ENCODE measurements at regions not wholly inside any gene's neighbourhood (a gene's known extent, or its start where the extent isn't known, plus 50 kb on each side); places are given as distances from the start of the nearest gene placed in this dataset.
A peak's percentile ranks its signal among the peaks of the same experiment; 100 is the strongest.

DNA sequence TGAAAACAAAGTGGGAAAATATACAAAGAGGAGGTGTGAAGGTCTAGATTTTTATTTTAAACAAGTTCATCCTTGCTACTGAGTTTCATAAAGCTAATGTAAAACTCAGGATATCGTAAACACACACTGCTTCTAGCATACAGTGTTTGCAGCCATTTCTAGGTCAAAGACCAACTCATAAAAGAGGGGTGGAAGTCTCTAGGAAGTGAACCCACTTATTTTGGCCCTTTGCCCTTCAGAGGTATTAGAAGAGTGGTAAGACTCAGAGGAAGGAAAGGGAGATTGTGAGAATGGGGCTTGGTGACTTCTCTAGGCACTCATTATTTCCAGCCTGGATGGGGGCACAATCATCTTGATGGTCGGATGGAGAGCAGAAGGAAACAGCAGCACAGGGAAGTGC, 91.2 kb downstream of the TNFSF18 start:
- TF ChIP-seq, protein P1, sequence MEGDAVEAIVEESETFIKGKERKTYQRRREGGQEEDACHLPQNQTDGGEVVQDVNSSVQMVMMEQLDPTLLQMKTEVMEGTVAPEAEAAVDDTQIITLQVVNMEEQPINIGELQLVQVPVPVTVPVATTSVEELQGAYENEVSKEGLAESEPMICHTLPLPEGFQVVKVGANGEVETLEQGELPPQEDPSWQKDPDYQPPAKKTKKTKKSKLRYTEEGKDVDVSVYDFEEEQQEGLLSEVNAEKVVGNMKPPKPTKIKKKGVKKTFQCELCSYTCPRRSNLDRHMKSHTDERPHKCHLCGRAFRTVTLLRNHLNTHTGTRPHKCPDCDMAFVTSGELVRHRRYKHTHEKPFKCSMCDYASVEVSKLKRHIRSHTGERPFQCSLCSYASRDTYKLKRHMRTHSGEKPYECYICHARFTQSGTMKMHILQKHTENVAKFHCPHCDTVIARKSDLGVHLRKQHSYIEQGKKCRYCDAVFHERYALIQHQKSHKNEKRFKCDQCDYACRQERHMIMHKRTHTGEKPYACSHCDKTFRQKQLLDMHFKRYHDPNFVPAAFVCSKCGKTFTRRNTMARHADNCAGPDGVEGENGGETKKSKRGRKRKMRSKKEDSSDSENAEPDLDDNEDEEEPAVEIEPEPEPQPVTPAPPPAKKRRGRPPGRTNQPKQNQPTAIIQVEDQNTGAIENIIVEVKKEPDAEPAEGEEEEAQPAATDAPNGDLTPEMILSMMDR (conservative IDR thresholded peaks at IDR 0.05), result no peak
- Mint-ChIP-seq H3K4me3 (no peak overlapping the region), H3K4me1 (peaks cover 8% of the 10 kb centered on the region), H3K9me3 (peaks cover 6% of the 10 kb centered on the region), H3K36me3 (ENCODE audit: low read depth) (no peaks in the 10 kb centered on the region), H3K27ac (ENCODE audit: unreplicated experiment) (no peak overlapping the region), H3K27me3 (ENCODE audit: low read depth) (no peaks in the 10 kb centered on the region)
- DNase-seq (ENCODE audit: low read depth, low spot score), result no peak

DNA sequence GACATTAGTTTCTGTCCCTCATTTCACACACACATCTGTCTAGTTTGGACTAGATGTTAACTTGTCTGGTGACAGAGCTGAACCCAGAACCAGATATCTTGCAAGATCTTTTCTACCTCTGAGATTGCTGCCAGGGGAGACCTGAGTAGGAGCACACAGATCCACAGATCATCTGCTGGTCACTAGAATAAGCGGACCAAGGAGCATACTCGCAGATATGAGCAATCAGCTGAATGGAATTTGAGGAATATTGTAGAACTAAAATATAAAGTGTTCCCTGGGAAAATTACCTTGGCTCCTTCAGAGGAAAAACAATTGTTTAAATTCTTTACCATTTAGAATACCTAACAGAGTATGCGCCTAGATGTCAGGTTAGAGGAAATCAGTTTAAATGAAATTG, 90.7 kb downstream of the TNFSF18 start:
- H3K27me3 Mint-ChIP-seq (ENCODE audit: low read depth), result no peaks in the 10 kb centered on the region
- no peak for DNase-seq (ENCODE audit: low read depth, low spot score)
- H3K36me3 Mint-ChIP-seq (ENCODE audit: low read depth), result no peaks in the 10 kb centered on the region
- peaks cover 8% of the 10 kb centered on the region for H3K4me1 Mint-ChIP-seq
- TF ChIP-seq, protein P1 (conservative IDR thresholded peaks at IDR 0.05), result no peak
- H3K27ac Mint-ChIP-seq (ENCODE audit: unreplicated experiment), result no peak overlapping the region
- H3K4me3 Mint-ChIP-seq, result no peak overlapping the region
- H3K9me3 Mint-ChIP-seq, result peaks cover 7% of the 10 kb centered on the region

DNA sequence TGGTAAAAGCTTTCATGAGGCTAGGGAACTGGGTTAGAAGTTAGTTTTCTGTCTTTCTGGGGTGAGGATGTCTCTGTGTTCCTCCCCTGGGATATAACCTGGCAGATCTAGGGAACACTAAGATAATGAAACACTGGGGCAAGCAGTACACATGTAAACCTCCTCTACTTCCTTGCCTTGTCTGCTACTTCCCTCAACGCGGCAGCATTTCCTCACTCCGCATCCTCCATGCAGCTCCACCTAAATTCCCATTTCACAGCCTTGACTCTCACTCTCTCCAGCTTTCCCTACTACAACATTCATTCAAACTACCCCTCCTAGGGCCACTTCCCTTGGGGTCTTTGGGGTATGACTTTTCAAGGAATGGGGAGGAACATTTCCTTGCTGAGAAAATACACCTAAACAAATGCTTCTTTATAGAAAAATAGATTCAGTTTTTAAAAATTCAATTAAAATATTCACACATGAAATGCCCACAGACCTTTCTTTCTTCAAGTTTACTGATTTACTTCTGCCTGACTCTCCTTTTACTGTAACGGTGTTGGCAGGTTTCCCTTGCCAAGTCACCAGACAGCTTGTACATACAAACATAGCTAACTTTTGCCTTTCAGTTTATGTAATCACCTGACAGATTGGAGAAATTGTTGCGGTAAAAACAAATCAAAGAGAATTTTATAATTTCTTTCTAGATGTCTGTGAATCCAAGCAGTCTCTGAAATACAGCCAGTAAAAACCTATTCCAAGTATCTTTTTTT, 90.1 kb downstream of the TNFSF18 start:
- Mint-ChIP-seq H3K4me3 (no peak overlapping the region), H3K4me1 (peaks cover 8% of the 10 kb centered on the region), H3K27me3 (ENCODE audit: low read depth) (no peaks in the 10 kb centered on the region), H3K27ac (ENCODE audit: unreplicated experiment) (peak overlapping the region; percentile 35), H3K36me3 (ENCODE audit: low read depth) (no peaks in the 10 kb centered on the region), H3K9me3 (peaks cover 9% of the 10 kb centered on the region)
- no peak for DNase-seq (ENCODE audit: low read depth, low spot score)
- TF ChIP-seq, protein P1 (conservative IDR thresholded peaks at IDR 0.05), result no peak

DNA sequence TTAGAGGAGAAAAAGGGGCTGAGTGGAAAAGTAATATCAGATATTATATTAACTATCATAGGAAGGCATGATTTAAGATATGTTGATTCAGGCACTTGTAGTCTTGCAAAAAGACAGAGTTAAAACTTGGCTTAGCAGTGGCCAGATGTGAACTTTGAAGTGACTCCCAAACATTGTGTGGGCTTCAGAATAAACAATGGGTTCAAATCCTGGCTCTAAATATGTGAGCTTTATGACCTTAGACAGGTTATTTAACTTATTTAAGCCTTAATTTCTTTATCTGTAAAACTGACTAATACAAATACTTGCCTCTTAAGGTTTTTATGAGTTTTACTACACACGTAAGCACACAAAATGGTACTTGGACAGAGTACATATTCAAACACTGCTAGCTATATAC, 85.9 kb downstream of the TNFSF18 start:
- no peaks in the 10 kb centered on the region for H3K27me3 Mint-ChIP-seq (ENCODE audit: low read depth)
- TF ChIP-seq, protein P1 (conservative IDR thresholded peaks at IDR 0.05), result no peak
- H3K4me3 Mint-ChIP-seq, result no peak overlapping the region
- DNase-seq (ENCODE audit: low read depth, low spot score), result no peak
- H3K4me1 Mint-ChIP-seq, result no peaks in the 10 kb centered on the region
- peaks cover 9% of the 10 kb centered on the region for H3K9me3 Mint-ChIP-seq
- H3K27ac Mint-ChIP-seq (ENCODE audit: unreplicated experiment), result no peak overlapping the region
- H3K36me3 Mint-ChIP-seq (ENCODE audit: low read depth), result no peaks in the 10 kb centered on the region

DNA sequence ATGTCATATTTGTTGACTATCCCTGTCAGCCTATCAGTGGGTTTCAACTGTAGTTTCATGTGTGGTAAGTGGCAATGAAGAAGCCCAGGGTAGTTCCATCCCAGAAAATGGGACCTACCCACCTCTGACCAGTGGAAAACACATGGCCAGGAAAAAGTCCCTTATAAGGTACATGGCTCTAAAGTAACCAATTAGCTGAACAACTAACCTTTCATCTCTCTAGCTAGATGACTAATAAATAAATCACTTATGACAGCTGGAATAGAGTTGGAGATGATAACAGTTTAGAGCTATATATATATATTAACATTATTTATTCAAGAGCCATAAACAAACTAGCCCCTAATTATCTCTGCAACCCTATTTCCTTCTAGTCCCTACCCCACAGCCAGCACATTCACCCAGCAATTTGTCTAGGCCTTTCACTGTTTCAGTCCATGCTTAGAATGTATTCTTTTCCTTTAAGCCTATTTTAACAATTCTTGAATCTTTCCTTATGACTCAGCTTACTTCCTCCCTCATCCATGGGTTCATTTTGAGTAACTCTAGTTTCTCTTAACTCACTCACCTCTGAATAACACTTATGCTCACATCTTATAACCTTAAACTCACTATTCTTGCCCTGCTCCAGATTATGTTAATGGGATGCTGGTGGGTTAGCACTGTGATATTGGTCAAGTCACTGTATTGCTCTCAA, 83.7 kb downstream of the TNFSF18 start:
- Mint-ChIP-seq H3K27ac (ENCODE audit: unreplicated experiment) (no peak overlapping the region), H3K4me3 (no peak overlapping the region), H3K9me3 (peaks cover 7% of the 10 kb centered on the region), H3K4me1 (peaks cover 11% of the 10 kb centered on the region), H3K27me3 (ENCODE audit: low read depth) (no peaks in the 10 kb centered on the region), H3K36me3 (ENCODE audit: low read depth) (no peaks in the 10 kb centered on the region)
- TF ChIP-seq, protein P1 (conservative IDR thresholded peaks at IDR 0.05), result no peak
- DNase-seq (ENCODE audit: low read depth, low spot score), result no peak

Data from neural crest cell (in vitro differentiated cells).